HTR-8/SVneo (cell line): ENCODE measurements at regions not wholly inside any gene's neighbourhood (a gene's known extent, or its start where the extent isn't known, plus 50 kb on each side); places are given as distances from the start of the nearest gene placed in this dataset.

Source experiments
- DNase-seq: peaks from one replicate; pipeline ENCODE4 v3.0.0; 2011; ENCODE audit warnings: low spot score, mixed read lengths; ENCODE audit not compliant: insufficient read length
- FAIRE-seq: peaks from 2 replicates; lab custom pipeline; 2011; peaks lifted over from hg19 to GRCh38; lab: Jason Lieb, UNC

DNA sequence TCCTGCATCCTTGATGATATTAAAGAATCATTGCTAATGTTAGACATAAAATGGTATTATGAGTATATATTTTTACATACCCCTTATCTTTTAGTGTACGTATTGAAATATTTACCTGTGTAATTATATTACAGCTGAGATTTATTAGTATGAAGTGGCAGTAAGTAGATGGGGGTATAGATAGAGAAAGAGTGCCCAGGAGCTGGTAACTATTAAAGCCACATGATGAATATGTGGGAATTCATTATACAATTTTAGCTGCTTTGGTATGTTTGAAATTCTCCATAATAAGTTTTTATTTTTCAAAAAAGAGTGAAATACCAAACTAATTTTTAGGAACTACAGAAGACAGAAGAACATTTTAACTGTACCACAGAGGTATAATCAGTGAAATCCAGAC lies 339.0 kb downstream of the PLPP3 start:
- FAIRE-seq: no peak
- DNase-seq: no peak

- no peak for FAIRE-seq
- DNase-seq: no peak
Observed at GRCh38 chr1:56237491-56238064, 341.8 kb downstream of the PLPP3 start.

DNA sequence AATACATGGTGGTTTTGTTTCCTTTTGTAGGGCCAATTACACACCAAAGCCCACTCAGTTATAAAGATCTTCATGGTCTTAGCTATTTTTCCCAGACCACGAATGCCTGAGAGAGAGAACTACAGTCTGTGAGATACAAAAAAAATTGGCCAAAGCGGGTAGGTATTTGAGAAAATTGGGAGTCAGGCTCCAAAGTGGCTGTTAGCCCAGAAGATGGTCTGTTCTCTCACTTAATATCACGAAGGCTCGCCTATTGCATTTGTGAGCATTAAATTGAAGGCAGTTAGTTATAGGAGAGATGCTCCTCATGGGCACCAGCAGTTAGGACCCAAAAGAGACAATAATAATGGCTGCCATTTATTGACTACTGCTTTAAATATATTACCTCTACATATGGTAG lies 342.7 kb downstream of the PLPP3 start:
- FAIRE-seq (no peak), DNase-seq (no peak)

DNA sequence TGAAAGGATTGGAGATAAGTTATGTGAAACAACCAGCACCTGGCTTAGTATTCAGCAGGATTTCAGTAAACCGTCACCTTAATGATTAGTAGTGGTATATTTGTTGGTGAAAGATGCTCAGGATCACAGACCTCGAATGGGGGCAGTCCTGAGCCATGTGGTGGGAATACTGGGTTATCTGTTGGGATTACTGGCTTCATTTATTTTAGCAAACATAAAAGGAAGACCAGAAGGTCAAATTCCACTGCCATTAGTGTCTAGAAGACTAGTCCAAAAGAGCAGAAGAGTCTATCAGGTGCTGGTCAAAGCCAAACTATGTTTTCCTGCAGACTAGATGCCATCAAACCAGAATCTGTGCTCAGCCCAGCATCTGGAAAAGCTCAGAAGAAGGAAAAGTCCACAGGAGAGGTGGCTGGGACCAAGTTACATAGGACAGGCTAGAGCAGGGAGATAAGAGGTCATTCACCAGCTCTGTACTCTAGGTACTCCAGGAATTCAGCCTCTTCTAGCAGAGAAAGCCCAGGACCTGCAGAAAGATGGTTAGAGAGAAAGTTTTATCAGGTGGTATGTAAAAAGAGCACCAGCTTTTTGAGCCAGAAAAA lies 343.4 kb downstream of the PLPP3 start:
- no peak for FAIRE-seq
- DNase-seq: no peak

DNA sequence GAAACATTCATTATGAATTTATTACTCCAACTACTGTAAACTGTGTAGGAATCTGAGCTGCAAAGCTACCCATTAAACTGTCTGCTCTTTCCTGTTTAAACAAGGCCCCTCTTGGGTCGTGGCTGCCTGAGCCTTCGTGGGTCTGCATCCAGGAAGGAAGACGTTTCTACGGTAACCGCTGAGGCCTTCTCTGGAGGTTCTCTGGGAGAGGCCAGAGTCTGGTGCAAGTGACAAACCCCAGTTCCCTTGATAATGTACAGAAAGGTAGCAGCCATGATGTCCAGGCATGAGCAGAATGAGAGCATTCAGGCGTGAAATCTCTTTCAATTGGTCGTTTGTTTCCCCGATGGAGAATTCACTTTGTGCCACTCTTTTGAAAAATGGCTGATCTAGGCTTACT lies 350.2 kb downstream of the PLPP3 start:
- no peak for DNase-seq
- no peak for FAIRE-seq

DNA sequence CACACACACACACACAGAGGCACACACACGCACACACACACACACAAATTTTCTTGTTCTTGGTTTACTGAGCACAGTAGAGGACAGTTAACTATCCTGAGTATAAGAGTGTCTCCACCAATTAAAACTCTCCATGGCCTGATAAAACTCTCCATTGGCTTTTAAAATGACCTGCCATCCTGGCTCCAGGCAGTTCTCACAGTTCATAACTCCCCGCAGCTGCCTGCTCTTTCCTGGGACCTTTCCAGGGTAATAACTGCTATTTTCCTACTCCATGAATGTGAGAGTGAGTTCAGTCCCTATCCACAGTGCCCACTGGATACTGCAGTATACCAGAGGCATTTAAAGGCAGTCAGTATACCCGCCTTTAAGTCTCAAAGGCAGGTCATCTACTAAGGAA lies 351.5 kb downstream of the PLPP3 start:
- DNase-seq: no peak
- FAIRE-seq: no peak

GRCh38 chr1:56227401-56227800 lies 352.0 kb downstream of the PLPP3 start:
- DNase-seq (no peak), FAIRE-seq (no peak)

DNA sequence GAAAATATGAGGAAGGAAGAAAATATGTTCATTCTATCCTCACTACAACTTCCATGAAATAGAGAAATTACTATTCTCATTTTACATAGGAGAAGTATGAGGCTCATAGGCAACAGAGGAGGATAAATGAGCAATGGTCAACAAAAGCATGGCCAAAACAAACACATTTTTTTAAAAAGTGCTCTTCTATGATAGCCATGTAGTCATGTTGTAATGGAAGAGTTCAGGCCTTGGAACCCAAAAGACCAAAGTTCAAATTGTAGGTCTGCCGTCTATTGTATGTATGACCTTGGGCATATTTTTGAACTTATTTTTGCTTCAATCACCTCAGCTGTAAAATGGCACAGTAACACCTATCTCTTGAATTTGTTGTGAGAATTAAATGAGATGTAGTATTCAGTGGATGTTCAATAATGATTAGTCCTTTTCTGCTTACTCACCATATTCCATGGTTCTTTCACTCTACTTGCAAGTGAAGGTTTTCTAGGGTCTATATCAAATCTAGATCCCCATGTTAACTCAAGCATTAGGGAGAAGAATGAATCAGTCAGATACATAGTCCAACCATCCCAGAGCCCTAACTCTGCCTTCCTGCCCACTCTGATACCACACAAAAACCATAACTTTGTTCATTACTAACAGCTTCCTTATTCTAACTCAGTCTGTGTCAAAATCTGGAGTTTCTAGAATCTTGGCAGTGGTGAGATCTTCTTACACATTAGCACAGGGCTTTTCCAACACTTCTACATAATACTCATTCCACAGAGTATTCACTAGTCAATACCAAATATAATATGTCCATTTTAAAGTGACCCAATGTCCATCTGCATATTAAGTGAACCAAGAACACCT lies 353.2 kb downstream of the PLPP3 start:
- DNase-seq (no peak), FAIRE-seq (no peak)

GRCh38 chr1:56223968-56224367 lies 355.4 kb downstream of the PLPP3 start:
- no peak for DNase-seq
- FAIRE-seq: no peak

DNA sequence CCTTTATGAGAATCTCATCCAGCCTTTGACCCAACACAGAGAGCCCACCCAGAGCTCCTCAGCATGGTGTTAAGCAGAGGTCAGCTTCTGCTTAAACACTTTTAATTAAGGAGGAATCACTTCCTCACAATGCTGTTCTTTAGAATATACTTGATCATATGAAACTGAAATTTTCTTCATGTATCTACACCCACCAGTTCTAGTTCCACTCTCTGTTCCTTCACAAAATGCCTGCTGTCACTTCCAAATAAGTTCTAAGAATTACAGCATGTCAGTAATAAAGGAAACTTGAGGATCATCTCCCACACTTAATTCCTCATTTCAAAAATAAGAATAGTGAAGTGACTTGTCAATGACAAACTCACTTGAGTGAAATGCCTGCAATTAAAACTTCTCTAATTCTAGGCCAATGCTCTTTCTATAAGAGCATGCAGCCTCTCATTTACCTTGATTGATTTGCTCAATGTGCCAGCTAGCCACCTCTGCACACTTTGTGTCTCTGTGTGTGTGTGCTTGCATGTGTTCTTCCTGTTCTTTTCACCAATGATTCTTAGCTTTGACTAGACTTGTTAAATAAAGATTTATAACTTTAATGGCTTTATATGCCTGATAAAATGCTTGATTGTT lies 356.3 kb downstream of the PLPP3 start:
- DNase-seq (no peak), FAIRE-seq (no peak)

- no peak for DNase-seq
- no peak for FAIRE-seq
Observed at GRCh38 chr1:56220021-56220420, 359.3 kb downstream of the PLPP3 start.

DNA sequence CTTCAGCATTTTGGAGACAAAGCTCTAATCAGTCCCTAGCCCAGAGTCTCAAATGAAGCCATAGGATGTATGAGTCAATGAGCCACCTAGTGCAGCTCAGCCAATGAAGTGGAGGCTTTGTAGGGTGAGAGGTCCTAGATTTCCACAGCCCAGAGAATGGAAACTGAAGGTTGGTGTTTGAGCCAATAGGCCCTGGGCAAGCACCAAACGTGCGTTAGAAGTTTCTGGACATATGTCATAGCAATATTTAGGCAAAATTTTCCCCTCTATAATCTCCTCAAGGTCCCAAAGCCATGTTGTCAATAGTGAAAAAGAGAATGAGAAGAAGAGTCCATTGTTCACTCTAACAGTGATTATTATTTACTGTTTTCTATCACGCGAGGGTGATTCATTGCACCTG lies 361.3 kb downstream of the PLPP3 start:
- DNase-seq (no peak), FAIRE-seq (no peak)

- DNase-seq: no peak
- FAIRE-seq: no peak
Observed at GRCh38 chr1:56216218-56216617, 363.1 kb downstream of the PLPP3 start.

DNA sequence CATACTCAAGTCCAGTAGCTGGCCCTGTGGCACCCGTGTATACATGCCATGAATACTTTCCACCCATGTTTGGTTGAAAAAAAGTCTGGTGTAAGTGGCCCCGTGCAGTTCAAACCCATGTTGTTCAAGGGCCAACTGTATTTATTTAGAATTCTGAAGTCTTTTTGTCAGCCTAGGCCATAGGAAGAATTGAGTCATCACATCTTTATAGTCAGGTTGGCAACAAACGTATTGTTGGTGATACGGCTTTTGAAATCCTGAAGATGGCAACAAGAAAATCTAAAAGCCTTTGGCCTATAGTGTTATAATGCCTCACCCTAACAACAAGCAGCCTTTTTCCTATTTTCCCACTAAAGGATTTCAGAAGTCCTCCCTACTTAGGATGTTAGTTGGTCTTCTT lies 363.6 kb downstream of the PLPP3 start:
- DNase-seq (no peak), FAIRE-seq (no peak)

DNA sequence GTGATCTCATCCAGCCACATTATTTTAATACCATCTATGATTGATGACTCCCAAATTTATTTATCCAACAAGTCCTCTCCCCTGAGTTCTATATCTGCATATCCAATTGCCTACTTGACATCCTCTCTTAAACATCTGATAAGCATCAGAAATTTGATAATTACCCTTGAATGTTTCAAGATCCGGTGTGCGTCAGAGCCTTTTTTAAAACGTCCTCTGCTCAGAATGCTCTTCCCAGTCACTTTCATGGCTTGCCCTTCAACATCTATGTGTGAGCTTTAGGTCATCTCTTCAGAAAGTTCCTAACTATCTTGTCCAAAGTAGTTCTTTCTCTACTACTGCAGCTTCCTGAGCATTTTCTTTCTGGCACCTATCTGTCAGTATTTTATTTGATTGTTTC lies 364.3 kb downstream of the PLPP3 start:
- DNase-seq: no peak
- FAIRE-seq: no peak

GRCh38 chr1:56213068-56213467 lies 366.3 kb downstream of the PLPP3 start:
- DNase-seq (no peak), FAIRE-seq (no peak)

GRCh38 chr1:56212143-56212542 lies 367.2 kb downstream of the PLPP3 start:
- no peak for DNase-seq
- no peak for FAIRE-seq

GRCh38 chr1:56206391-56206790 lies 373.0 kb downstream of the PLPP3 start:
- FAIRE-seq (no peak), DNase-seq (no peak)

- FAIRE-seq (no peak), DNase-seq (no peak)
Observed at GRCh38 chr1:56204206-56204605, 375.2 kb downstream of the PLPP3 start.

- FAIRE-seq (no peak), DNase-seq (no peak)
Observed at GRCh38 chr1:56202796-56203492, 376.4 kb downstream of the PLPP3 start.

DNA sequence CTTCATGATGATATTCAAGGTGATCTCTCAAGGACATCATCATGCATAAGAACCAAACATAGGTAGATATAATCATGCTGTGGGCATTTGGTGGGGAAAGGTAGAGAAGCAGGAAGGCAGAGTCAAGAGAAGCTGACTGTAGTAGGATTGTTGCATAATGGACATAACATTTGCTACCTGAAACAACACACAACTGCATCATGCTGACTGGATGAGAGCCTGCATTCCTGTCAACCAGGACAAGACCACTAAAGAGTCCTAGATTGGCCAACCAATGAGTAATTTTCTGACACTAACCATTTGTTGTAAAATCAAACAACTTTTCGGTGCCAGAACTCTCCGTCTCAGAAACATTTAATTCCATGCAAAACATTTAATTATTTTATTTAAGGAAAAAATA lies 377.2 kb downstream of the PLPP3 start:
- FAIRE-seq: no peak

More for the DNA sequence above, 377.2 kb downstream of the PLPP3 start:
- no peak for DNase-seq
